IPS-20b (cell line): ENCODE measurements at regions not wholly inside any gene's neighbourhood (a gene's known extent, or its start where the extent isn't known, plus 50 kb on each side); places are given as distances from the start of the nearest gene placed in this dataset.

Source experiments
- H3K27ac ChIP-seq: one replicate; pipeline ENCODE4 v1.5.1; 2013; ENCODE audit warnings: low read length
- H3K27me3 ChIP-seq: 2 replicates; pipeline ENCODE4 v1.6.1; 2013; ENCODE audit warnings: mild to moderate bottlenecking, low read length, inconsistent platforms; ENCODE audit not compliant: insufficient read depth
- H3K36me3 ChIP-seq: 2 replicates; pipeline ENCODE4 v1.6.1; 2013; ENCODE audit warnings: low read depth, mild to moderate bottlenecking, inconsistent platforms, low read length, moderate library complexity; ENCODE audit not compliant: insufficient read depth
- H3K4me1 ChIP-seq: 2 replicates; pipeline ENCODE4 v1.6.1; 2013; ENCODE audit warnings: mild to moderate bottlenecking, control low read depth, inconsistent platforms, low read length, moderate library complexity; ENCODE audit not compliant: insufficient read depth
- H3K4me3 ChIP-seq: 2 replicates; pipeline ENCODE4 v1.5.1; 2013; ENCODE audit warnings: mild to moderate bottlenecking, low read length, inconsistent platforms
- H3K9ac ChIP-seq: 2 replicates; pipeline ENCODE4 v1.6.1; 2013; ENCODE audit warnings: low read depth, mild to moderate bottlenecking, inconsistent platforms, low read length, moderate library complexity
- H3K9me3 ChIP-seq: 2 replicates; pipeline ENCODE4 v1.6.1; 2013; ENCODE audit warnings: mild to moderate bottlenecking, low read depth, low read length, inconsistent platforms; ENCODE audit not compliant: insufficient read depth

DNA sequence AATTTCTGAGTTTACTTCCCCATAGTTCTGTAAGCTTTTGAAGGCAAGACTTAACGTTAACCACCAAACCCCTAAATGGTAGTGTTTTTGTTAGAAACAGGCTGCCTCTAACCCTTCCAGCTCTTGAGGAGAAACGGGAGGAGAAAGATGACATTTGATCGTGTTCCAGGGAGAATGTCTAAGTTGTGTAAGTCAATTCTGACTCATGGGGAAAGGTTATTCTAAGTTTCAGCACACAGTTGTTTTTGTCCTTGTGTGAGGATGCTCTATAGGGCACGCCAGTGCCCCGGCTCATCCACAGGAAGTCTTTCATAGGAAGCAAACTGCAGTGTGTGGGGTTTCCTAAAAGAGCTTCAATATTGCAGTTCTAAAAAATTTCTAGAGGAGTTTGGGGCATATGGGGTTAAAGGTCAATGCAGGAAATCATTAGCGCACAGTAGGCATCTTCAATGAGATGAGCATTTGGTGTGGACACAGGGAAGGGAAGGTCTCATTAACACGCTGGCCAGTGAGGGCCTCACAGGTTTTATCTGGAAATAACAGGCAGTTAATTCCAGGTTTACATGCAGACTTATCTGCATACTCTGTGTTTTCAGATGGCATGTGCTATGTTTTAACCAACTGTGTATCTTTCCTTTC is 638.2 kb upstream of the IGFBP3 start:
- no peak overlapping the region for H3K27ac ChIP-seq
- no peaks in the 10 kb centered on the region for H3K9me3 ChIP-seq
- no peaks in the 10 kb centered on the region for H3K27me3 ChIP-seq
- H3K4me1 ChIP-seq, result no peaks in the 10 kb centered on the region
- H3K36me3 ChIP-seq, result no peaks in the 10 kb centered on the region
- no peak overlapping the region for H3K9ac ChIP-seq
- H3K4me3 ChIP-seq, result no peak overlapping the region

DNA sequence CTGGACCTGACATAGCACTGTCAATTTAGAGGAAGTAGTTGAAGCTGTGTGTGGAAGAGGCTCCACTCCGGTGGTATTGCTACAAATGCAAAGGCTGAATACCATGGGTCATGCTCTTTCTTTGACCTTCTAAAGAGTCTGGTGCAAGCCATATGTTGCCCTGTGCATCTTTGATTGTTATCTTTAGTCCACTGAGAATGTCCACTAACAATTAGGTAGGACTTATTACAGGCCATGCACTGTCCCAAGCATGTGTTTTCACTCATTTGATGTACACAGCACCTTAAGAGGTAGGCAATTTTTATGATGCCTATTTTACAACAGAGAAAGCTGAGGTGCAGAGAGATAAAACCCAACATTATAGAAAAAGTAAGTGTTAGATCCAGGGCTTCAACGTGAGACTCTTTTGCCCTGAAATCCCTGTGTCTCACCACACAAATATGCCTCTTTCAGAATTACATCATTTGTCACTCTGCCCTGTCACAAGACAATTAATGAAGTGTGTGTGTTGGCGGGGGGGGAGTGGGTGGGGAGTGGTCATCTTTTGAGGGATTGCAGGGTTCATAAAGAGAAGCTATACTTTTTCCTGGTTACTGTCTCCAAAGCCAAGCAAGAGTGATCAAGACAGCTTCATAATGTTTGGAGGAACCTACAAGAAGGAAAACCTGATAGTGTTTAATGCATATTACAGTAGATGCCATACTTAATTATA is 637.6 kb upstream of the IGFBP3 start:
- Histone ChIP-seq H3K9ac (no peak overlapping the region), H3K9me3 (no peaks in the 10 kb centered on the region), H3K36me3 (no peaks in the 10 kb centered on the region), H3K4me1 (no peaks in the 10 kb centered on the region), H3K4me3 (no peak overlapping the region), H3K27me3 (no peaks in the 10 kb centered on the region), H3K27ac (no peak overlapping the region)

DNA sequence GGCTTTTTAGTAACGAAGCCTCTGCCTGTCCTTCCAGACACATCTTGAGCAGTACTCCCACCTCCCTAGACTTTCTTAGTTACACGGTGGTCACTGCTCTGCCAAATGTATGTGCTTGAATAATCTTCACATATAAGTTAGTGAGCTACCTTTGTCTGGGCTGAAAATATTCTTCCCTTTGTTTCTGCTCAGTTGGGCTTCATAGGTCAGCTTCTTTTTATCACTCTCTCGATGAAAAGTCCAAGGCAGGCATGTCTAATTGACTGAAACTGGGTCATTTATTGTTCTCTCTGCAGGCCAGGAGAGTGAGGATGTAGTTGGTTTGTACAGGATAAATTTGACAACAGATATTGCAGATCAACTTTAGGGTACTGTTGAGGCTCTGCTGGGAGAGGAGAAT is 636.7 kb upstream of the IGFBP3 start:
- Histone ChIP-seq H3K27ac (no peak overlapping the region), H3K9me3 (no peaks in the 10 kb centered on the region), H3K36me3 (no peaks in the 10 kb centered on the region), H3K27me3 (no peaks in the 10 kb centered on the region), H3K4me3 (no peak overlapping the region), H3K9ac (no peak overlapping the region), H3K4me1 (no peaks in the 10 kb centered on the region)

GRCh38 chr7:46557295-46557711 is 636.2 kb upstream of the IGFBP3 start:
- Histone ChIP-seq H3K27ac (no peak overlapping the region), H3K9ac (no peak overlapping the region), H3K9me3 (no peaks in the 10 kb centered on the region)

GRCh38 chr7:46554688-46555422 is 633.8 kb upstream of the IGFBP3 start:
- no peaks in the 10 kb centered on the region for H3K9me3 ChIP-seq

More at GRCh38 chr7:46557295-46557711, 636.2 kb upstream of the IGFBP3 start:
- H3K4me3 ChIP-seq, result no peak overlapping the region
- no peaks in the 10 kb centered on the region for H3K36me3 ChIP-seq
- H3K27me3 ChIP-seq, result no peaks in the 10 kb centered on the region
- no peaks in the 10 kb centered on the region for H3K4me1 ChIP-seq

DNA sequence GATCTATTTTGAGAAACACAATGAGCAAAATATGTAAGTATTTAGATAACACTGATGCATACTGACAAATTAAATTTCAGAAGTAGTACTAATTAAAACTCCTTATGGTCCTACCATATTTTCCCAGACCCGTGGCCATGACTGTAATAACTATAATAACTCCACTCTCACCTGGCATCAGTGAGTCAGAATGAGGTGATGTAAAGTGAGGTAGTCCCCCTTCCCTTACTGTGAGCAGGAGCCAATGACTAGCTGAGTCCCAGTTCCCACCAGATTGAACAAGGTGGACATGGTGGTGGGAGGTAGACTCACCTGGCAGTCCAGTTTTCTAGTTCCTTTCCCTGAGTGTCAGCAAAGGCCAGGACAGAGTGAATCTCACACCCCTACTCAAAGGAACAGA is 630.5 kb upstream of the IGFBP3 start:
- Histone ChIP-seq H3K4me1 (no peaks in the 10 kb centered on the region), H3K9ac (no peak overlapping the region), H3K4me3 (no peak overlapping the region), H3K36me3 (no peaks in the 10 kb centered on the region), H3K9me3 (no peaks in the 10 kb centered on the region), H3K27me3 (no peaks in the 10 kb centered on the region), H3K27ac (no peak overlapping the region)

More at GRCh38 chr7:46554688-46555422, 633.8 kb upstream of the IGFBP3 start:
- H3K4me3 ChIP-seq, result no peak overlapping the region
- no peak overlapping the region for H3K27ac ChIP-seq
- no peak overlapping the region for H3K9ac ChIP-seq
- no peaks in the 10 kb centered on the region for H3K36me3 ChIP-seq
- no peaks in the 10 kb centered on the region for H3K4me1 ChIP-seq
- no peaks in the 10 kb centered on the region for H3K27me3 ChIP-seq

DNA sequence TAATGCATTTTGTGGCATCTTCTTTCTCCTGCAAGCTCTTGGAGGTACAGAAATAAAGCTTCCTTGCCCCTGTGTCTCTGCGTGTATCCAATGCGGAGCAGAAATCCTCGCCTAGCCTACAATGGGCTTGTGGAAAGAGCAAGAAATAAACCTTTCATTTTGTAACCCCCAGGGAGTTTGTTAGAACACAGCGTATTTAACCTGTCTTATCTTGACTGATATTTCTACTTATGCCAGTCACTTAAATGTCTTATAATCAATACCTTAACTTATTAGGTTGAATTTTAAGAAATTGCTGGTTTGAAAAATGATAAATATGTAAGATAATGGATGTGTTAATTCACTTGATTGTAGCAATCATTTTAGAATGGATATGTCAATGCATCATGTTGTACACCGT is 629.8 kb upstream of the IGFBP3 start:
- H3K4me1 ChIP-seq, result peaks cover 2% of the 10 kb centered on the region; the same call in 1 of the 2 replicates

GRCh38 chr7:46549892-46550639 is 629.0 kb upstream of the IGFBP3 start:
- H3K27me3 ChIP-seq, result no peaks in the 10 kb centered on the region
- no peak overlapping the region for H3K4me3 ChIP-seq
- peaks cover 2% of the 10 kb centered on the region; the same call in 1 of the 2 replicates for H3K4me1 ChIP-seq
- no peaks in the 10 kb centered on the region for H3K9me3 ChIP-seq
- no peak overlapping the region for H3K27ac ChIP-seq
- H3K9ac ChIP-seq, result no peak overlapping the region
- no peaks in the 10 kb centered on the region for H3K36me3 ChIP-seq

More for the DNA sequence above, 629.8 kb upstream of the IGFBP3 start:
- Histone ChIP-seq H3K27me3 (no peaks in the 10 kb centered on the region), H3K36me3 (no peaks in the 10 kb centered on the region), H3K9ac (no peak overlapping the region), H3K27ac (no peak overlapping the region), H3K9me3 (no peaks in the 10 kb centered on the region), H3K4me3 (no peak overlapping the region)

DNA sequence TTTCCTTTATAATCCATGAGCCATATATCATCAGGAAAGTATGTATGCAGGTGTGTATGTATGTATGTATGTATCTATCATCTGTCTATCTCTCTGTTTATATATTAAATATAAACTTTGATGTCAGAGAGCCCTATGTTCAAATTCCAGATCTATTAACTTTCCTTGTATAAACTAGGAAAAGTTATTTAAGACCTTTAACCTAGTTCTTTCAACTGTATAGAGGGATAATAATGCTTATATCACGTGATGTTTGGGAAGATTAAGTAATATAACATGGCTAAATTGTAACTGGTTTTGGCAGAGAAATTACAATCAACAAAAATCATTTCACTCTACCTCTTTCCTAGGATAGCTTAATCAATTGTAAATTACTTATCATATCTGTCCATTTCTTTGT is 628.3 kb upstream of the IGFBP3 start:
- no peak overlapping the region for H3K9ac ChIP-seq
- H3K27ac ChIP-seq, result no peak overlapping the region
- H3K27me3 ChIP-seq, result no peaks in the 10 kb centered on the region
- no peak overlapping the region for H3K4me3 ChIP-seq
- H3K36me3 ChIP-seq, result no peaks in the 10 kb centered on the region
- peaks cover 2% of the 10 kb centered on the region; the same call in 1 of the 2 replicates for H3K4me1 ChIP-seq
- H3K9me3 ChIP-seq, result no peaks in the 10 kb centered on the region

- Histone ChIP-seq H3K9ac (no peak overlapping the region), H3K4me3 (no peak overlapping the region), H3K36me3 (no peaks in the 10 kb centered on the region), H3K27ac (no peak overlapping the region), H3K27me3 (no peaks in the 10 kb centered on the region), H3K9me3 (no peaks in the 10 kb centered on the region), H3K4me1 (peaks cover 4% of the 10 kb centered on the region)
These were observed 626.0 kb upstream of the IGFBP3 start for GRCh38 chr7:46547044-46547443.

DNA sequence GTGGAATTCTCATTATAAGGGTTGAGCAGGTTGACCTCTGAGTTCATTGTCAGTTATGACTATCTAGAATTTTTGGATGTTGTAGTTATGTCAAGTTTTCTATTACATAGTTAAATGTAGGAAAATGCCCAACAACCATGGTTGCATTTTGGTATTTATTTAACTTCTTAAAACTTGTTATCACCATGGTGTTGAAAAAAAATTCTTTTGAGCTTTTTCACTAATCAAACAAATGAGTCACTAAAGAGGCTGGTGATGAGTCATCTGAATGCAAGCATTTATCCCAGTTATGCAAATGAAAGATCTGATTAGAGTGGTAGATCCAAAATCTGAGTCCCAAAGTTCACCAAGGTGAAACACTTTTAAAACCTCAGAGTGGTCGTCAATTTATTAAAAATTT is 624.7 kb upstream of the IGFBP3 start:
- Histone ChIP-seq H3K4me3 (no peak overlapping the region), H3K4me1 (peaks cover 4% of the 10 kb centered on the region), H3K9me3 (no peaks in the 10 kb centered on the region), H3K9ac (no peak overlapping the region), H3K36me3 (no peaks in the 10 kb centered on the region), H3K27me3 (no peaks in the 10 kb centered on the region), H3K27ac (no peak overlapping the region)
